HG03432 (cell line): ENCODE measurements at regions not wholly inside any gene's neighbourhood (a gene's known extent, or its start where the extent isn't known, plus 50 kb on each side); places are given as distances from the start of the nearest gene placed in this dataset.

ENCODE experiments used
- ATAC-seq: cut with Tn5 transposase; IDR thresholded peaks from one replicate; pipeline ENCODE4 v1.9.1; 2021; ENCODE audit warnings: mild to moderate bottlenecking, moderate library complexity; ENCODE audit not compliant: unreplicated experiment

DNA sequence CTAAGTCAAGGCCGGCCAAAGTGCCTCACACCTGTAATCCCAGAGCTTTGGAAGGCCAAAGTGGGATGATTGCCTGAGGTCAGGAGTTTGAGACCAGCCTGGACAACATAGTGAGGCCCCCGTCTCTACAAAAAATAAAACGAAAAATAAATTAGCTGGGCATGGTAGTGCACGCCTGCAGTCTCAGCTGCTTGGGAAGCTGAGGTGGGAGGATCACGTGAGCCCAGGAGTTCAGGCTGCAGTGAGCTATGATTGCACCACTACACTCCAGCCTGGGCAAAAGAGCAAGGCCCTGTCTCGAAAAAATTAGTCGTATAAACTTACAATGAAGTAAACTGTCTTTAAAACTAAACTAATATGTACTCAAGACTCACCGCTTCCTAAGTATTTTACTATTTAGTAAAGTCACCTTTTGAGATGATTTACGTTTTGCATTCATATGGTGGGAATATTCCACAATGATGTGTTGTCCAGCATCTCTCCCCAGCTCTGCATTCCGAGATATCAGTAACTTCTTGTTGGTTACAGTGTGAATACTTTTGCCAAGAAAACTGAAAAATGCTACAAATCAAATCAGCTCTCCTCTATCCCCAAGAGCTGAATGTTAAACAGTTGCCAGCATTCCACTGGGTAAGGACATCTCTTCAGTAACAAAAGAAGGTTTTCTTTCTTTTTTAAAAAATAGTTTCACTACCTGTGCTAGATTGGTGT is 84.9 kb upstream of the C21orf91 start:
- no peak for ATAC-seq

DNA sequence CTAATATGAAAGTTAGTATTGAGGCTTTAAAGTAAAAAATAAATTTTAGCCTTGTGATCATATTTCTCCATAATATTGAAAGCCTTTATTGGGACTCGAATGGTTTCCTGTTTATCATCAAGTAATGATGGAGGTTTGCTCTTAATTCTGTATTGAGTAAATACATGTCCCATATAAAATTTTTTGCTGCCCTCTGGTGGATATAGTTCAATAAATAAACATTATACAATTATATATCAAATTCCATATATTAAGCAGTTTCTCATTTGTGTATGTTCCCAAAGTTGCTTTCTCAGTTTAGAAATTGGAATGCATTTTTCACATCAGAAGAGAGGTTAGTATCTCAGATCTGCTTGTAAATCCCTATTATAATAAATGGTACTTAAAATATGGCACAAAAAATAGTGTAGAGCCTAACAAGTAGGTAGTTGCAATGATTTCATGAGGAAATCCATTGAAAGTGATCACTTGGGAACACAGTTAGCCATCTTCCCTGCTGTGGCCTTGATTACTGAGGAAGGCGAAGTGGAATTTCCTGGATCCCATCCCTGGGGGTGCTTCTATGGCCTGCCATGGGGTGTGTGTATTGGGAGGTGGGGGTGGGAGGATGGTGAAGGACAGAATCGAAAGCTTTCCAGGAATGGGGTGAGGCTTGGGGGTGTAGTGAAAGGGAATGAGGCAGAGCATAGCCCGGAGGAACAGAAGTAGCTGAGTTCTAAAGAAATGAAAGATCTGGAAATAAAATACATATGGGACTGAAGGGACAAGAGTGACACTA is 84.1 kb upstream of the C21orf91 start:
- ATAC-seq = no peak

DNA sequence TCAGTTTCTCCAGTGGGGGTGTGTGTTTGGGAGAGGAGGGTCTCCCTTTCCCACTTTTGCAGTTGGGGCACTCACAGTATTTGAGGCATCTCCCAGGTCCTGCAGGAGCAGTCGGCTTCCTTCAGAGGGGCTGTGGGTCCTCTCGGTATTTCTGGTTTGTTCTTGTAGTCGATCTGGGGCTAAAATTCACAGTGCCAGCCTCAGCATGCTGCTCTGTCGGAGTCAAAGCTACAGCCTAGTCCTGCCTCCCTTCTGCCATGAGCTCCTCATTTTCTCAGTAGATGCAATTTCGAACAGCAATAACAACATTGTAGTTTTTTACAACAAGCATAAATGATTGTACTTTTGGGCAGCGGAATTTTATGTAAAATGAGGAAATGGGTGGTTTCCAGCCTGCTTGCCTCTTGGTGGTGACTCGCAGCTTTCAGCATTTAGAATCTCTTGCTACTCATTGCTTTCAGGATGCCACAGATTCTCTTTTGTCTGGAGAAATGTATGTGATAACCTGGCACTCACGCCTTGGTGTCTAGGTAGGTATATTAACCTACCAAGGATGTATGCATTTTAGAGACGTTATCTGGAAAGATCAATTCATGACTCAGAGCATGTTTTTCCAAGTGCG is 82.4 kb upstream of the C21orf91 start:
- ATAC-seq = no peak

DNA sequence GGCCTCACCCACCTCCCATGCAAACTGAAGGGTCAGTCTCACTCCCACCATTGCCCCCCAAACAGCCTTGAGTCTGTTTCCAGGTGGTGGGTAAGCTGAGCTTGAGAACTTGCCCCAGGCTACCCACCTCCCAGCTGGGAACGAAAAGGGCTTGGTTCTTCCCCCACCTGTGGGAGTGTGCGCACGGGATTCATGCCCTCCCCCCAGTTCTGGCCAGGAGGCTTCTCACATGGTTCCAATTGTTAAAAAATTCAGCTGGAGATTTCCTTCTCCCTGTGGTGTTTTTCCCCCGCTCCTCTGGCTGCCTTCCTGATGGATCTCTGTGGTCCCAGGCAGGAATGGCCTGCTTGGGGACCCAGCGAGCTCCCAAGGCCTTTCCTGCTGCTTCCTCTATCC is 81.8 kb upstream of the C21orf91 start:
- ATAC-seq = no peak

DNA sequence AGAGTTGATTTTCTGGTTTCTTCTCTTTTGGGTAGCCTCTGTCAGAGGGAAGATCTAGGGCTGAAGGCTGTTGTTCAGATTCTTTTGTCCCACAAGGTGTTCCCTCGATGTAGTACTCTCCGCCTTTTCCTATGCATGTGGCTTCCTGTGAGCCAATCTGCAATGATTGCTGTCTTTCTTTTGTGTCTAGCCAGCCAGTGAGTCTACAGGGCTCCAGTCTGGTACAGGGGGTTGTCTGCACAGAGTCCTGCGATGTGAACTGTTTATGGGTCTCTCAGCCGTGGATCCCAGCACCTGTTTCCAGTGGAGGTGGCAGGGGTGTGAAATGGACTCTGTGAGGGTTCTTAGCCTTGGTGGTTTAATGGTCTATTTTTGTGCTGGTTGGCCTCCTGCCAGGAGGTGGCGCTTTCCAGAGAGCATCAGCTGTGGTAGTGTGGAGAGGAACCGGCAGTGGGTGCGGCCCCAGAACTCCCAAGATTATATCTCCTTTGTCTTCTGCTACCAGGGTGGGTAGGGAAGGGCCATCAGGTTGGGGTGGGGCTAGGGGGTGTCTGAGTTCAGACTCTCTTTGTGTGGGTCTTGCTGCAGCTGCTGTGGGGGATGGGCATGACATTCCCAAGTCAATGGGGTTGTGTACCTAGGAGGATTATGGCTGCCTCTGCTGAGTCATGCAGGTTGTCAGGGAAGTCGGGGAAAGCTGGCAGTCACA is 81.3 kb upstream of the C21orf91 start:
- no peak for ATAC-seq

- no peak for ATAC-seq
Observed at GRCh38 chr21:17889171-17889570, 70.0 kb upstream of the C21orf91 start.

GRCh38 chr21:17869115-17869514 is 50.0 kb upstream of the C21orf91 start:
- ATAC-seq = no peak
